ENCODE measurements at regions not wholly inside any gene's neighbourhood (a gene's known extent, or its start where the extent isn't known, plus 50 kb on each side); places are given as distances from the start of the nearest gene placed in this dataset.
"Not testable (repeated sequence)": the region's sequence is repeated elsewhere in the genome, so short reads cannot be mapped to it uniquely, and the experiment has no call there.

- no peak for DNase-seq (ENCODE audit: low spot score)
Measured at GRCh38 chr4:38378478-38378877, 285.5 kb upstream of the KLF3 start.

GRCh38 chr4:38381788-38382187, 282.2 kb upstream of the KLF3 start:
- DNase-seq (ENCODE audit: low spot score) = no peak

DNA sequence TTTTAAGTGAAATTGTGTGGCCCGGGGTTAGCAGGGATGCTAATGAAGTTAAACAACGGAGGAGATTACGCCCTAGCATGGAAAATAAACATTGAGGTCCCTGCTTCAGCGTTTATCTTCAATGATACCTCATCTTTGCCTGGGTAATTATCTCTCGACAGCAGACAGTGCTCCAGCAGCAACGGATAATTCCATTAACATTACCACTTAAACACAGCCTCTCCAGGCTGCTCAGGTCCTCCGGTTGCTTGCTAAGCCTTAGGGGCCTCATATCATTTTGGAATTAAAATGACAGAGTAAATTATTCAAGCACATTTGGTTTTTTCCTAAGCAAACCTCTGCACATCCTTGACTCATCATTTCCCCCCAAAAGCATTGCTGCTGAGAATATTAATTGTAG, 281.5 kb upstream of the KLF3 start:
- no peak for DNase-seq (ENCODE audit: low spot score)

- no peak for DNase-seq (ENCODE audit: low spot score)
Measured at GRCh38 chr4:38383646-38384121, 280.3 kb upstream of the KLF3 start.

DNA sequence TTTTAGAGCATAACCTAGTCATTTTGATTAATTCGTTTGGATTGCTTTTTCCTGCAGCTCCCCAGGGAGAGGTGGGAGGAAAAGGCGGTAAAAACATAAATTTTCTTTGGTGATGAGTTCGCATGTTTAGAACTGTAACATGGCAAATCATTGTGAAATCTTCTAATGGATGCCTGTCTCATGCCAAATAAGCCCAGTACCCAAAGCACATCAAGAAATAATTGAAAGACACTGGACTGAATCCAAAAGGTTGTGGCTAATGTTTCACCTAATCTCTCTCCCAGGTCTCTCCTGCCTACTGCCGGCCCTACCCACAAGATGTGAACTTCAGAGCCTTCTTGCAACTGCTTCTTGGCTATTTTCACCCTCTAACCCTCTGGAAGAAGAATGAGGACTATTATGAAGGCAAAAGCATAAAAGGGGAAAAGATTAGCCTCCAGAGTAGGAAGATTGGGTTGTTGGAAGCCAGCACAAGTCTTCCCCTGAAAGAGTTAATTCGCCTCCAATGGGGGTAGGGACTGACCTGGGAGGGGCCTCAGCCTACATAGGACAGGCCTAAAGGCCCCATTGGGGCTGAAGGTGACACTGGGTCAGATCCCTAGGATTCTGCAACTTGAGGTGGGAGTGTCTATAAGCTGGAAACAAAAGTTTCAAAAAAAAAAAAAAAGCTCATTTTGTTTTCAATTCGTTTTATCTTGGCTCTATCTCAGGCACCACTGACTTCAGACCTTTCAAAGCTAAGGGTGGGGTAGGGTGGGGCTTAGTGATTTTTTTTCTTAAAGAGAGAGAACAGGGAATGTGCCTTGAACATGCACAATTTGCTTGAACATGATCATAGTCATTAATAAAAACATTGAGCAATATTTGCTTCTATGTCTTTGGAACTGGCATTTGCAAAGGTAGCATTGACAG, 278.6 kb upstream of the KLF3 start:
- DNase-seq (ENCODE audit: low spot score) = peak; percentile 57

DNA sequence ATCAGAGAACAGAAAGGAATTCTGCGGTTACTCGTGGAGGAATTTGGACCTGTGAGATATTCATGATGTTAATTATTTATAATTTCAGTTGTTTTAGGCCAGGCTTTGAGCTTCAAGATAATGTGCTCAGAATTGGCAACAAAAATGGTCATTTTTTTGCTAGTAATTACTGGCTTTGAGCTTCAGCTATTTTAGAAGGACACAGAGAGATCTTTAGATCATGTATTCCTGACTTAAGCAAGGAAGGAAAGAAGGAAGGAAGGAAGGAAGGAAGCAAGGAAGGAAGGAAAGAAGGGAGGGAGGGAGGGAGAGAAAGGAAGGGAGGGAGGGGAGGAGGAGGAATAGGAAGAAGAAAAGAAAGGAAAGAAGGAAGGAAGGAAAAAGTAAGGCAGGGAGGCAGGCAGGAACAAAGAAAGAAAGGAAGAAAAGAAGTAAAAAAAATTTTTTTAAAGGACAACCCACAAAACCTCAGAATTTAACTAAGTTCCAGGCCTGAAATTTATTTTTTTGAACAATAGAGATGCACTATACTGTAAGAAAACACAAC, 277.9 kb upstream of the KLF3 start:
- DNase-seq (ENCODE audit: low spot score) = no peak

- DNase-seq (ENCODE audit: low spot score) = no peak
Measured at GRCh38 chr4:38386654-38387188, 277.3 kb upstream of the KLF3 start.

DNA sequence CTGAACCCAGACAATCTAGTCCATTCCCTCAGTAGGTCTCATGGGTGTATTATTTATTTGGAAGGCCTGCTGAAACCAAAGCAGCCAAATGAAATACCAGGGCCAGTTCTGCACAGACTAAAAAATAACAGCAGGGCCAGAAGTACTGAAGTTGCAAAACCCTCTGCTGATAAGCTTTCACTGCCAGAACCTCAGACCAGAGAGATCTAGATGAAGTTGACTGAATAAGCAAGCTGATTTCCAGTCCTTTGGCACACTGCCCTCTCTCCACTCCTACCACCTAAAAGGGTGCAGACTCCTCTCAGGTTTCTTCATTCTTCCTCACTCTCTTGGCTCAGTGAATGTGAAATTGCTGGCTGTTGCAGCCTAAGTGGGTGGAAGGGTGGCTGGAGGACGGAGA, 276.7 kb upstream of the KLF3 start:
- peak; percentile 70 for DNase-seq (ENCODE audit: low spot score)

DNA sequence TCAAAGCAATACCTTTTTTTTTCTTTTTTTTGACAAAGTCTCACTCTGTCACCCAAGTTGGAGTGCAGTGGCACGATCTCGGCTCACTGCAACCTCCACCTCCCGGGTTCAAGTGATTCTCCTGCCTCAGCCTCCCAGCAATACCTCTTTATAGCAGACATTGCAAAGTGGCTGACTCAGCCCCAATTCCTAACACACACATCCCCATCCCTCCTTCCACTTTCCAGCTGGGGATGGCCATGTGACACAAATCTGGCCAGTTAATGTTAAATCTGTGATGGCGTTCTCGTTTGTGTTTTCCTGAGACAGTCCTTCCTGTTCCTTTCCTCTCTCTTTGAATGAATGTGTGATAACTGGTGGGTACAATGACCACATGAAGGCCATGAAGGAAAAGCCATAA, 276.2 kb upstream of the KLF3 start:
- no peak for DNase-seq (ENCODE audit: low spot score)

- not testable (repeated sequence) for DNase-seq (ENCODE audit: low spot score)
Measured at GRCh38 chr4:38388907-38389306, 275.1 kb upstream of the KLF3 start.

- DNase-seq (ENCODE audit: low spot score) = no peak
Measured at GRCh38 chr4:38390969-38391545, 272.9 kb upstream of the KLF3 start.

DNA sequence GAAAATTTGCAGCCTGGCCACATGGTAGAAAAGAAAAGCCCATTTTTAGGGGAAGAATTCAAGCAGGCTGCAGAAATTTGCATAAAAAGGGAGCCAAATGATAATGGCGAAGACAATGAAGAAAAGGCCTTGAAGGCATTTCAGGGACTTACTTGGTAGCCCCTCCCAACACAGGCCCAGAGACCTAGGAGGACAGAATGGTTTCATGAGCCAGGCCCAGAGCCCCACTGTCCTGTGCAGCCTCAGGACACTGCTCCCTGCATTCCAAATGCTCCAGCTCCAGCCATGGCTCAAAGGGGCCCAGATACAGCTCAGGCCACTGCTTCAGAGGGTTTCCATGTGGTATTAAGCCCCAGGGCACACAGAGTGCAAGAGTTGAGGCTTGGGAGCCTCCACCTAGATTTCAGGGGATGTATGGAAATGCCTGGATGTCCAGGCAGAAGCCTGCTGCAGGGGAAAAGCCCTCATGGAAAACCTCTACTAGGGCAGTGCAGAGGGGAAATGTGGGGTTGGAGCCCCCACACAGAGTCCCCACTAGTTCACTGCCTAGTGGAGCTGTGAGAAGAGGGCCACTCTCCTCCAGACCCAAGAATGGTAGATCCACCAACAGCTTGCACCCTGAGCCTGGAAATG, 271.7 kb upstream of the KLF3 start:
- no peak for DNase-seq (ENCODE audit: low spot score)

DNA sequence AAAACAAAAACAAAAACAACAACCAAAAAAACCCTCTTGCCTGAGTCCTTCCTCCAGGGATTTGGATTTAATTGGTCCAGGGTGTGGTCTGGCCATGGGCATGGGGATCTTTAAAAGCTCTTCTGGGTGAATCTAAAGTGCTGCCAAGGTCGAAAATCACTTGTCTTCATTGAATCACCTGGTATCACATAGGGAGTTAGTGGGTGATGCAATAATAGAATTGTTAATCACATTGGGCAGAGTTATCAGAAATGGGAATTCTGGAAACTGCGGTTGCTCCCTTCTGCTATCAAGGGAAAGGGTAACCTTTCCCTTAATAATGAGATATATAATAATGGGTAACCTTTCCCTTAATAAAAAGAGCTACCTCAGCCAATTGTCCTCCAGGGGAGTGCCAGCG, 267.9 kb upstream of the KLF3 start:
- DNase-seq (ENCODE audit: low spot score) = no peak

- no peak for DNase-seq (ENCODE audit: low spot score)
Measured at GRCh38 chr4:38396845-38397547, 267.0 kb upstream of the KLF3 start.

DNA sequence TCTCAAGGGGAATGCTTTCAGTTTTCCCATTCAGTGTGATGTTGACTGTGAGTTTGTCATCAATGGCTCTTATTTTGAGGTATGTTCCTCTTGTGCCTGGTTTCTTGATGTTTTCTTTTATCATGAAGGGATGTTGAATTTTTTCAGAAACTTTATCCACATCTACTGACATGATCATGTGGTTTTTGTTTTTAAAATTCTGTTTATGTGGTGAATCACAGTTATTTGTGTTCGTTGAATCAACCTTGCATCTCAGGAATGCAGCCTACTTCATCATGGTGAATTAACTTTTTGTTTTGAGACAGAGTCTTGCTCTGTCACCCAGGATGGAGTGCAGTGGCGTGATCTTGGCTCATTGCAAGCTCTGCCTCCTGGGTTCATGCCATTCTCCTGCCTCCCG, 263.1 kb upstream of the KLF3 start:
- DNase-seq (ENCODE audit: low spot score) = no peak

GRCh38 chr4:38406243-38406642, 257.8 kb upstream of the KLF3 start:
- no peak for DNase-seq (ENCODE audit: low spot score)

DNA sequence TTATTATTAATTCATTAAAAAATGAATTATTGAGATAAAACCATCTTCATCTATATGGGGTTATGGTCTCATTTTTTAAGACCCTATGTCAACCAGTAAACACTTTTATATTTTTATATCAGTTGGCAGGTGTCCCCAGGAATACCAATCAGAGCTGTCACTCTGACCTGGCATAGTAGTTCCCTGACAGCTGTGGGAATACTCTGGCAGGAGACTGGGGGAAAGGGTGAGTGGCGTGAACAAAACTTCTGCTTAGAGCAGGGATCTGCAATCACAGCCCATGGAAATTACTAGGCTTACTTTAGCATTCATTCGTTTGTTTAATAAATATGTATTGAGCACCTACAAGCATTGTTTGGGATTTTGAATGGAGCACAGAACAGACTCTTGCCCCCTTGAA, 254.1 kb upstream of the KLF3 start:
- no peak for DNase-seq (ENCODE audit: low spot score)

DNA sequence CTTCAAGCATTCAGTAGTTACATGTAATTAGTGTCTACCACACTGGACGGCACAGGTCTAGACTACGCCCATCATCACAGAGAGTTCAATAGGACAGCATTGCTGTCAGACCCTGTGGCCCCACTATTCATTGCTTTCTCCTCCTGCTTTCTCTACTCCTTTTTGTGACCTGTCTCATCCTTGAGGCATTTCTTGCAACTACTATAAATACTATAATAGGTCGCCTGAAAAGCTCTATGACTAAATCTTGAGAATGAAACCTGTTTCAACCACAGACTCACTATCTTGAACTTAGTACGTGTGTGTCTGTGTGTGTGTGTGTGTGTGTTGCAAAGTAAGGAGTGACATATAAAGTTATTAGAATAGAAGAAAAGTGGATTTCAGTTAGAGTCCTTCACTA, 252.9 kb upstream of the KLF3 start:
- no peak for DNase-seq (ENCODE audit: low spot score)

DNA sequence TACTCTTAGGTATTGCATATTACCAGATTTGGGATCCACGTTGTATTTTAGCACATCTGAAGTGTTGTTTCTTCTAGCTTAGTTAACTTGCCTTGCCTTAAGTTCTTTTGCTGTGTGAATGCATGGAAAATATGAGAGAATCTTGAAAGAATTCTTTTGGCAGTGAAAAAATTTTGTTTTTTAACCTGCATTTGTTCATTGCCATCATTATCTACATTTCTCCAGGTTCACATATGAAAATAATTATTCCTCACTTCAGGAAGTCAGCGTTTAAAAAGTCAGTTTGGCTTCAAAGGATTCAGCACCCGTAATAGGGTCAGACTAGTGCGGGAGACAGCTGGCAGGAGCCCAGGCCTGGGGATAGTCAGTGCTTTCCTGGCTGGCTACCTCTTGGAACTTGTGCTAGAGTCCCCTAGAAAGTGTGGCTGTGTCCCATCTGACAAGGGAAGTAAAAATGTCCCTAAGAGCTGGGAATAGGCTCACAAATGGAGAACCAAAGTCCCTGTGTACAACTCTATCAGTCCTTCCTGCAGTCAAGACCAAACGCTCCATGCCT, 251.9 kb upstream of the KLF3 start:
- no peak for DNase-seq (ENCODE audit: low spot score)

GRCh38 chr4:38413524-38414341, 250.3 kb upstream of the KLF3 start:
- DNase-seq (ENCODE audit: low spot score) = no peak

Measured in mucosa of gallbladder (tissue), 1 donor.